ENCODE measurements at regions not wholly inside any gene's neighbourhood (a gene's known extent, or its start where the extent isn't known, plus 50 kb on each side); places are given as distances from the start of the nearest gene placed in this dataset.
"Not testable (repeated sequence)": the region's sequence is repeated elsewhere in the genome, so short reads cannot be mapped to it uniquely, and the experiment has no call there.

GRCh38 chr18:22591222-22591621, 173.5 kb upstream of the CTAGE1 start:
- Histone ChIP-seq H3K27me3 (ENCODE audit: insufficient read depth, poor library complexity, severe bottlenecking) (no peaks in the 10 kb centered on the region), H3K9me3 (ENCODE audit: severe bottlenecking) (no peaks in the 10 kb centered on the region), H3K4me3 (ENCODE audit: severe bottlenecking) (no peak overlapping the region), H3K27ac (ENCODE audit: poor library complexity, severe bottlenecking) (no peak overlapping the region), H3K36me3 (ENCODE audit: low read depth) (no peaks in the 10 kb centered on the region), H3K4me1 (ENCODE audit: insufficient read depth, poor library complexity, severe bottlenecking) (no peaks in the 10 kb centered on the region)
- DNase-seq (ENCODE audit: low spot score) (no peak), ATAC-seq (ENCODE audit: low read depth) (no peak)
- TF ChIP-seq CTCF (IDR thresholded peaks at IDR 0.05; ENCODE audit: poor library complexity, severe bottlenecking): no peak

- Histone ChIP-seq H3K9me3 (ENCODE audit: severe bottlenecking) (no peaks in the 10 kb centered on the region), H3K27ac (ENCODE audit: poor library complexity, severe bottlenecking) (no peak overlapping the region), H3K36me3 (ENCODE audit: low read depth) (no peaks in the 10 kb centered on the region), H3K27me3 (ENCODE audit: insufficient read depth, poor library complexity, severe bottlenecking) (no peaks in the 10 kb centered on the region), H3K4me3 (ENCODE audit: severe bottlenecking) (no peak overlapping the region), H3K4me1 (ENCODE audit: insufficient read depth, poor library complexity, severe bottlenecking) (no peaks in the 10 kb centered on the region)
- ATAC-seq (ENCODE audit: low read depth) (no peak), DNase-seq (ENCODE audit: low spot score) (no peak)
- no peak for TF ChIP-seq CTCF (IDR thresholded peaks at IDR 0.05; ENCODE audit: poor library complexity, severe bottlenecking)
These were observed 176.5 kb upstream of the CTAGE1 start for GRCh38 chr18:22594155-22594690.

GRCh38 chr18:22601481-22601880, 183.8 kb upstream of the CTAGE1 start:
- no peak for DNase-seq (ENCODE audit: low spot score)
- no peak for TF ChIP-seq CTCF (IDR thresholded peaks at IDR 0.05; ENCODE audit: poor library complexity, severe bottlenecking)

GRCh38 chr18:22602456-22602855, 184.7 kb upstream of the CTAGE1 start:
- not testable (repeated sequence) for H3K27me3 ChIP-seq (ENCODE audit: insufficient read depth, poor library complexity, severe bottlenecking); H3K36me3 ChIP-seq (ENCODE audit: low read depth); ATAC-seq (ENCODE audit: low read depth); H3K9me3 ChIP-seq (ENCODE audit: severe bottlenecking); H3K4me3 ChIP-seq (ENCODE audit: severe bottlenecking); H3K27ac ChIP-seq (ENCODE audit: poor library complexity, severe bottlenecking); H3K4me1 ChIP-seq (ENCODE audit: insufficient read depth, poor library complexity, severe bottlenecking); DNase-seq (ENCODE audit: low spot score)

More at GRCh38 chr18:22601481-22601880, 183.8 kb upstream of the CTAGE1 start:
- H3K9me3 ChIP-seq (ENCODE audit: severe bottlenecking): no peaks in the 10 kb centered on the region
- no peak overlapping the region for H3K27ac ChIP-seq (ENCODE audit: poor library complexity, severe bottlenecking)
- H3K4me3 ChIP-seq (ENCODE audit: severe bottlenecking): no peak overlapping the region
- H3K36me3 ChIP-seq (ENCODE audit: low read depth): no peaks in the 10 kb centered on the region
- H3K27me3 ChIP-seq (ENCODE audit: insufficient read depth, poor library complexity, severe bottlenecking): no peaks in the 10 kb centered on the region
- no peak for ATAC-seq (ENCODE audit: low read depth)
- no peaks in the 10 kb centered on the region for H3K4me1 ChIP-seq (ENCODE audit: insufficient read depth, poor library complexity, severe bottlenecking)

GRCh38 chr18:22603902-22604301, 186.2 kb upstream of the CTAGE1 start:
- ATAC-seq (ENCODE audit: low read depth) (no peak), DNase-seq (ENCODE audit: low spot score) (no peak)
- Histone ChIP-seq H3K4me1 (ENCODE audit: insufficient read depth, poor library complexity, severe bottlenecking) (no peaks in the 10 kb centered on the region), H3K4me3 (ENCODE audit: severe bottlenecking) (no peak overlapping the region), H3K27me3 (ENCODE audit: insufficient read depth, poor library complexity, severe bottlenecking) (no peaks in the 10 kb centered on the region), H3K9me3 (ENCODE audit: severe bottlenecking) (no peaks in the 10 kb centered on the region), H3K36me3 (ENCODE audit: low read depth) (no peaks in the 10 kb centered on the region), H3K27ac (ENCODE audit: poor library complexity, severe bottlenecking) (no peak overlapping the region)
- TF ChIP-seq CTCF (IDR thresholded peaks at IDR 0.05; ENCODE audit: poor library complexity, severe bottlenecking): no peak
